GM12872 (cell line): ENCODE measurements at regions not wholly inside any gene's neighbourhood (a gene's known extent, or its start where the extent isn't known, plus 50 kb on each side); places are given as distances from the start of the nearest gene placed in this dataset.

Source experiments
- CTCF ChIP-seq: IDR thresholded peaks from 3 replicates; pipeline ENCODE4 v1.5.1; 2011; ENCODE audit warnings: low read depth, mild to moderate bottlenecking, low read length, moderate library complexity; ENCODE audit not compliant: insufficient read depth

GRCh38 chr1:58312461-58312860, 234.1 kb downstream of the OMA1 start:
- TF ChIP-seq CTCF: no peak

- no peak for TF ChIP-seq CTCF
Observed at GRCh38 chr1:58310881-58311280, 235.6 kb downstream of the OMA1 start.

GRCh38 chr1:58310469-58310868, 236.1 kb downstream of the OMA1 start:
- TF ChIP-seq CTCF: no peak

- TF ChIP-seq CTCF: no peak
Observed at GRCh38 chr1:58308206-58308605, 238.3 kb downstream of the OMA1 start.

- no peak for TF ChIP-seq CTCF
Observed at GRCh38 chr1:58307431-58307830, 239.1 kb downstream of the OMA1 start.

- no peak for TF ChIP-seq CTCF
Observed at GRCh38 chr1:58305622-58306021, 240.9 kb downstream of the OMA1 start.

- no peak for TF ChIP-seq CTCF
Observed at GRCh38 chr1:58304346-58304975, 242.1 kb downstream of the OMA1 start.
